ENCODE measurements at regions not wholly inside any gene's neighbourhood (a gene's known extent, or its start where the extent isn't known, plus 50 kb on each side); places are given as distances from the start of the nearest gene placed in this dataset.

DNA sequence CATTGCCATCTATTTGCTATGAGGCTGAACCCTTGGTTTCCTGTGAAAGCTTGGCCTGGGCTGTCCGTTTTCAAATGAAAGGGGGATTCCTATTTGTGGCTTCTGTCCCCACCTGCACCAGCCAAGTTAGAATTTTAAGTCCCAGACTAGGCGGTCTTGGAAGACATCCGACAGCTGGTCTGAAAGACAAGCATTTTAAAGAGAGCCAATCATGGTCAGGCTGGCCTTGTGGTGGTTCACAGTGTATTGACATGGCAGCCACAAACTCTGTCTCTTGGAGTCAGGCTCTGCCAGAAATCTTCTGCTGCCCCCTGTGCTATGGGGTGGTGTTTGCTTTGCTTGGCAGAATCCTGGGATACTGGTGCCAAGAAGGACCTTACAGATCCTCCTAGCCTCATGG is 319.2 kb upstream of the MOCS1 start:
- TF ChIP-seq NR2F2 (IDR thresholded peaks at IDR 0.05) (no peak), YY1 (IDR thresholded peaks at IDR 0.05) (no peak), HNF4A (conservative IDR thresholded peaks at IDR 0.05) (no peak), GABPA (IDR thresholded peaks at IDR 0.05 in 1 of 2, conservative IDR thresholded peaks at IDR 0.05 in 1 of 2) (no peak), RXRA (IDR thresholded peaks at IDR 0.05) (no peak), FOXA2 (IDR thresholded peaks at IDR 0.05) (no peak), SP1 (IDR thresholded peaks at IDR 0.05) (no peak), RAD21 (IDR thresholded peaks at IDR 0.05) (no peak), JUND (IDR thresholded peaks at IDR 0.05) (no peak), FOXA1 (IDR thresholded peaks at IDR 0.05) (no peak)
- TF ChIP-seq, protein P1, sequence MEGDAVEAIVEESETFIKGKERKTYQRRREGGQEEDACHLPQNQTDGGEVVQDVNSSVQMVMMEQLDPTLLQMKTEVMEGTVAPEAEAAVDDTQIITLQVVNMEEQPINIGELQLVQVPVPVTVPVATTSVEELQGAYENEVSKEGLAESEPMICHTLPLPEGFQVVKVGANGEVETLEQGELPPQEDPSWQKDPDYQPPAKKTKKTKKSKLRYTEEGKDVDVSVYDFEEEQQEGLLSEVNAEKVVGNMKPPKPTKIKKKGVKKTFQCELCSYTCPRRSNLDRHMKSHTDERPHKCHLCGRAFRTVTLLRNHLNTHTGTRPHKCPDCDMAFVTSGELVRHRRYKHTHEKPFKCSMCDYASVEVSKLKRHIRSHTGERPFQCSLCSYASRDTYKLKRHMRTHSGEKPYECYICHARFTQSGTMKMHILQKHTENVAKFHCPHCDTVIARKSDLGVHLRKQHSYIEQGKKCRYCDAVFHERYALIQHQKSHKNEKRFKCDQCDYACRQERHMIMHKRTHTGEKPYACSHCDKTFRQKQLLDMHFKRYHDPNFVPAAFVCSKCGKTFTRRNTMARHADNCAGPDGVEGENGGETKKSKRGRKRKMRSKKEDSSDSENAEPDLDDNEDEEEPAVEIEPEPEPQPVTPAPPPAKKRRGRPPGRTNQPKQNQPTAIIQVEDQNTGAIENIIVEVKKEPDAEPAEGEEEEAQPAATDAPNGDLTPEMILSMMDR (IDR thresholded peaks at IDR 0.05; ENCODE audit: low read depth, low read length, missing input control) = no peak
- TF ChIP-seq, protein P2, sequence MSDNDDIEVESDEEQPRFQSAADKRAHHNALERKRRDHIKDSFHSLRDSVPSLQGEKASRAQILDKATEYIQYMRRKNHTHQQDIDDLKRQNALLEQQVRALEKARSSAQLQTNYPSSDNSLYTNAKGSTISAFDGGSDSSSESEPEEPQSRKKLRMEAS (IDR thresholded peaks at IDR 0.05) = no peak
- TF ChIP-seq, protein P3, sequence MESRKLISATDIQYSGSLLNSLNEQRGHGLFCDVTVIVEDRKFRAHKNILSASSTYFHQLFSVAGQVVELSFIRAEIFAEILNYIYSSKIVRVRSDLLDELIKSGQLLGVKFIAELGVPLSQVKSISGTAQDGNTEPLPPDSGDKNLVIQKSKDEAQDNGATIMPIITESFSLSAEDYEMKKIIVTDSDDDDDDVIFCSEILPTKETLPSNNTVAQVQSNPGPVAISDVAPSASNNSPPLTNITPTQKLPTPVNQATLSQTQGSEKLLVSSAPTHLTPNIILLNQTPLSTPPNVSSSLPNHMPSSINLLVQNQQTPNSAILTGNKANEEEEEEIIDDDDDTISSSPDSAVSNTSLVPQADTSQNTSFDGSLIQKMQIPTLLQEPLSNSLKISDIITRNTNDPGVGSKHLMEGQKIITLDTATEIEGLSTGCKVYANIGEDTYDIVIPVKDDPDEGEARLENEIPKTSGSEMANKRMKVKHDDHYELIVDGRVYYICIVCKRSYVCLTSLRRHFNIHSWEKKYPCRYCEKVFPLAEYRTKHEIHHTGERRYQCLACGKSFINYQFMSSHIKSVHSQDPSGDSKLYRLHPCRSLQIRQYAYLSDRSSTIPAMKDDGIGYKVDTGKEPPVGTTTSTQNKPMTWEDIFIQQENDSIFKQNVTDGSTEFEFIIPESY (IDR thresholded peaks at IDR 0.05) = no peak

DNA sequence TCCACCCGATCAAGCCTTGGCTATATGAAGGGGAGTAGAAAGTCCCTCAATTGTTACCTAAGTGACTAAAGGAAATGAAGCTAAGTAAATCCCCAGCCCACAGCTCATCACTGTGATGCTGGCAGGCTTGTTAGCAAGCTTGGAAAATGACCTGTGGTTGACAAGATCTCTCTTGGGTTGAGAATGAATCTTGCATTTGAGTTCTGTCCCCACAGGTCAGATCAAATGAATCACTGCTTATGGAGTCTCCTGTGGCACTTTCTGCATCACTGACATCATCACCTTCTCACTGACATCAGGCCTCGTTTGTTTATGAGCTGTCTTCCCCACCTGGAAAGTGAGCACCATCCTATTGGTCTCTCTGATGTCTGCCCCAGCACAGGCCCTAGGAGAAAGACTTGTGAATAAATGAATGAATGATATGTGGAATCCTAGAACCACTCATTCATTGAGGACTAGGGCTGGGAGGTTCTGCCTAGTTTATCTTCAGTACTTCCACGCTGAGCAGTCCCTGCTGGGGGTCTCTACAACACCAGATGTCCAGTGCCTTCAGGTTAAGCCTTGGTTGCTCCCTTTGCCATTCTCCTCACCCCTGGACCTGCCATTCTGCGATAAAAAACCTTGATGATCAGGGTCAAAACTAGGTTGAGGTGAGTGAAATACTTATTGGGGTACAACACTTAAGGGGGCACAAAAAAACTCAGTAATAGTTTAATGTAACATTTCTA is 318.4 kb upstream of the MOCS1 start:
- 75% methylated on average over 4 of the region's 4 CpGs for WGBS
- Histone ChIP-seq H3K9ac (ENCODE audit: low read depth in 1 of 2, low read length in 2 of 2) (no peak overlapping the region), H3K4me1 (ENCODE audit: control insufficient read depth in 4 of 4, insufficient read depth in 4 of 4, low read length in 3 of 4) (no peaks in the 10 kb centered on the region), H3K4me3 (ENCODE audit: low read depth in 1 of 3, low read length in 3 of 3) (no peak overlapping the region), H3K9me3 (ENCODE audit: control insufficient read depth in 4 of 4, low read length in 3 of 4) (no peaks in the 10 kb centered on the region), H3K27me3 (ENCODE audit: control insufficient read depth in 4 of 4, insufficient read depth in 4 of 4, low read length in 3 of 4) (peaks cover 0 to 2% (median 0%) of the 10 kb centered on the region in 4 donors), H3K36me3 (ENCODE audit: control insufficient read depth in 4 of 4, insufficient read depth in 3 of 4, low read depth in 1 of 4, low read length in 3 of 4) (no peaks in the 10 kb centered on the region), H3K27ac (ENCODE audit: low read depth in 1 of 2, low read length in 2 of 2) (no peak overlapping the region)
- no peak for TF ChIP-seq GABPA (IDR thresholded peaks at IDR 0.05 in 1 of 2, conservative IDR thresholded peaks at IDR 0.05 in 1 of 2)
- DNase-seq (ENCODE audit: low spot score) = no peak

More for the DNA sequence above, 319.2 kb upstream of the MOCS1 start:
- Histone ChIP-seq H3K27ac (ENCODE audit: low read depth in 1 of 2, low read length in 2 of 2) (no peak overlapping the region), H3K4me3 (ENCODE audit: low read depth in 1 of 3, low read length in 3 of 3) (no peak overlapping the region), H3K9ac (ENCODE audit: low read depth in 1 of 2, low read length in 2 of 2) (no peak overlapping the region), H3K27me3 (ENCODE audit: control insufficient read depth in 4 of 4, insufficient read depth in 4 of 4, low read length in 3 of 4) (peaks cover 0 to 2% (median 0%) of the 10 kb centered on the region in 4 donors), H3K36me3 (ENCODE audit: control insufficient read depth in 4 of 4, insufficient read depth in 3 of 4, low read depth in 1 of 4, low read length in 3 of 4) (no peaks in the 10 kb centered on the region), H3K9me3 (ENCODE audit: control insufficient read depth in 4 of 4, low read length in 3 of 4) (no peaks in the 10 kb centered on the region), H3K4me1 (ENCODE audit: control insufficient read depth in 4 of 4, insufficient read depth in 4 of 4, low read length in 3 of 4) (no peaks in the 10 kb centered on the region)
- WGBS = 90% methylated on average over 3 of the region's 3 CpGs
- no peak for DNase-seq (ENCODE audit: low spot score)

DNA sequence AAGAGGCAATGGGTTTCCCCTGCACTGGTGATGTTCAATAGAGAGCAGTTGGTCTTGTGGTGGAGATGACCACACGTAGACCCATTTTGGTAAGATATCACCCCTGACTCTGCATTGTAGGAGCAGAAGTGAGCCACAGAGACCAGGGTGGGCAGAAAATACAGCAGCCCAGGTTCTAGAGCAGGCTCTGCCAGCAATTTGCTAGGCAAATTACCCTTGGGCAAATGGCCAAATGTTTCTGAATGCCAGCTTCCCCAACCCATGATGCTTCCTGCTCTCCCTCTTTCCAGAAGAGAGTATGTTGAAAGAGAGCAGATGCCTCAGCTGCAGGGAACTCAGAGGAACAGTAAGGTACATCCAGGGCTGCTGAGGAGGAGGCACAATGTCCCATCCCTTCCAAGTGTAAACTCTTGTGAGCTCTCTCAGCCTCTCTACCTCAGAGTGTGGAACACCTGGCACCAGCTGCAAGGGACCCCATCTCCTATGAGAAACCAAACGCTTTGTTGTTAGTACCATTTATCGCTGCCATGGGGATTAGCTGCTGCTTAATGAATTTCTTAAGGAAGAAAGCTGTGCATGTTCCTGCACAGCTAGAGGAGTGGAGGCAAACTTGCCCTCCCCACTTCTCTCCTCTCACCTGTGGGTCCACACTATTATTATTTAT is 317.5 kb upstream of the MOCS1 start:
- 94% methylated on average over 3 of the region's 3 CpGs for WGBS
- TF ChIP-seq NR2F2 (IDR thresholded peaks at IDR 0.05) = no peak
- no peak for TF ChIP-seq EGR1 (IDR thresholded peaks at IDR 0.05; ENCODE audit: low read depth in 2 of 2)
- TF ChIP-seq, protein P1 (IDR thresholded peaks at IDR 0.05; ENCODE audit: low read depth, low read length, missing input control) = no peak
- TF ChIP-seq JUND (IDR thresholded peaks at IDR 0.05) = no peak
- no peak for TF ChIP-seq FOXA2 (IDR thresholded peaks at IDR 0.05)
- TF ChIP-seq FOXA1 (IDR thresholded peaks at IDR 0.05) = no peak
- TF ChIP-seq TAF1 (conservative IDR thresholded peaks at IDR 0.05) = no peak
- TF ChIP-seq RAD21 (IDR thresholded peaks at IDR 0.05) = no peak
- TF ChIP-seq YY1 (IDR thresholded peaks at IDR 0.05) = no peak
- no peak for TF ChIP-seq SP1 (IDR thresholded peaks at IDR 0.05)
- TF ChIP-seq, protein P4, sequence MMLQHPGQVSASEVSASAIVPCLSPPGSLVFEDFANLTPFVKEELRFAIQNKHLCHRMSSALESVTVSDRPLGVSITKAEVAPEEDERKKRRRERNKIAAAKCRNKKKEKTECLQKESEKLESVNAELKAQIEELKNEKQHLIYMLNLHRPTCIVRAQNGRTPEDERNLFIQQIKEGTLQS (IDR thresholded peaks at IDR 0.05) = no peak
- TF ChIP-seq, protein P2 (IDR thresholded peaks at IDR 0.05) = no peak
- TF ChIP-seq RXRA (IDR thresholded peaks at IDR 0.05) = no peak
- H3K27me3 ChIP-seq (ENCODE audit: control insufficient read depth in 4 of 4, insufficient read depth in 4 of 4, low read length in 3 of 4) = peaks cover 0 to 2% (median 0%) of the 10 kb centered on the region in 4 donors
- no peaks in the 10 kb centered on the region for H3K9me3 ChIP-seq (ENCODE audit: control insufficient read depth in 4 of 4, low read length in 3 of 4)
- H3K4me1 ChIP-seq (ENCODE audit: control insufficient read depth in 4 of 4, insufficient read depth in 4 of 4, low read length in 3 of 4) = no peaks in the 10 kb centered on the region
- no peak overlapping the region for H3K4me3 ChIP-seq (ENCODE audit: low read depth in 1 of 3, low read length in 3 of 3)
- H3K27ac ChIP-seq (ENCODE audit: low read depth in 1 of 2, low read length in 2 of 2) = no peak overlapping the region
- no peaks in the 10 kb centered on the region for H3K36me3 ChIP-seq (ENCODE audit: control insufficient read depth in 4 of 4, insufficient read depth in 3 of 4, low read depth in 1 of 4, low read length in 3 of 4)
- DNase-seq (ENCODE audit: low spot score) = no peak
- no peak overlapping the region for H3K9ac ChIP-seq (ENCODE audit: low read depth in 1 of 2, low read length in 2 of 2)
